ENCODE measurements at regions not wholly inside any gene's neighbourhood (a gene's known extent, or its start where the extent isn't known, plus 50 kb on each side); places are given as distances from the start of the nearest gene placed in this dataset.
A peak's percentile ranks its signal among the peaks of the same experiment; 100 is the strongest.

DNA sequence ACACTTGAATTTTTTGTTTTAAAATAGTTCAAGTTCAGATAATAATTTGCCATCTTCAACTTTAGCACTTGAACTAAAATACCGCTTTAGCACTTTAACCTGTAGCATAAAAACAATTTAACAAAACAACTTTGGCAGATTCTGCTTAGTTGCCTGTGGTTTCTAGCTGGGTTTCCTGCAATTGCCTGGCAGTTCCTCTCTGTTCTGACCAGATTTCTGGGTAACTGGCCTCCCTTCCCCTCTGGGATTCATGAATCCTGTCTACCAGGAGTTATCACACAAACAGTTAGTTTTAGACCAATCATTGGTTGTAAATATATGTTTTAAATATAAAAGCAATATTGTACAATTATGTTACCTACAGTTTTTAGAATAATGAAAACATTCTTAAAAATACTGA is 89.8 kb upstream of the HDAC9 start:
- no peak overlapping the region for H3K4me2 ChIP-seq (ENCODE audit: low read length)
- no peaks in the 10 kb centered on the region for H3K9me2 ChIP-seq (replicated peaks; ENCODE audit: low read length)
- no peaks in the 10 kb centered on the region for H3K79me2 ChIP-seq (ENCODE audit: low read length)
- no TSS peak for BruUV-seq (replicated peaks)
- TF ChIP-seq, protein P1, sequence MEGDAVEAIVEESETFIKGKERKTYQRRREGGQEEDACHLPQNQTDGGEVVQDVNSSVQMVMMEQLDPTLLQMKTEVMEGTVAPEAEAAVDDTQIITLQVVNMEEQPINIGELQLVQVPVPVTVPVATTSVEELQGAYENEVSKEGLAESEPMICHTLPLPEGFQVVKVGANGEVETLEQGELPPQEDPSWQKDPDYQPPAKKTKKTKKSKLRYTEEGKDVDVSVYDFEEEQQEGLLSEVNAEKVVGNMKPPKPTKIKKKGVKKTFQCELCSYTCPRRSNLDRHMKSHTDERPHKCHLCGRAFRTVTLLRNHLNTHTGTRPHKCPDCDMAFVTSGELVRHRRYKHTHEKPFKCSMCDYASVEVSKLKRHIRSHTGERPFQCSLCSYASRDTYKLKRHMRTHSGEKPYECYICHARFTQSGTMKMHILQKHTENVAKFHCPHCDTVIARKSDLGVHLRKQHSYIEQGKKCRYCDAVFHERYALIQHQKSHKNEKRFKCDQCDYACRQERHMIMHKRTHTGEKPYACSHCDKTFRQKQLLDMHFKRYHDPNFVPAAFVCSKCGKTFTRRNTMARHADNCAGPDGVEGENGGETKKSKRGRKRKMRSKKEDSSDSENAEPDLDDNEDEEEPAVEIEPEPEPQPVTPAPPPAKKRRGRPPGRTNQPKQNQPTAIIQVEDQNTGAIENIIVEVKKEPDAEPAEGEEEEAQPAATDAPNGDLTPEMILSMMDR (conservative IDR thresholded peaks at IDR 0.05; ENCODE audit: low read depth, low read length): no peak
- TF ChIP-seq EZH2phosphoT487 (IDR thresholded peaks at IDR 0.05; ENCODE audit: borderline replicate concordance, low read length): no peak
- TF ChIP-seq EZH2 (IDR thresholded peaks at IDR 0.05; ENCODE audit: low read length, unreplicated experiment): no peak
- no peaks in the 10 kb centered on the region for H3K36me3 ChIP-seq (ENCODE audit: low read depth, low read length)
- no peak overlapping the region for H3K4me3 ChIP-seq (ENCODE audit: low read length)
- no peak overlapping the region for H2AFZ ChIP-seq (ENCODE audit: low read length)
- CTCF ChIA-PET: no interaction called here
- no peaks in the 10 kb centered on the region for H3K9me3 ChIP-seq (ENCODE audit: low read length)
- H3K27me3 ChIP-seq (ENCODE audit: low read length): no peaks in the 10 kb centered on the region
- no peaks in the 10 kb centered on the region for H3F3A ChIP-seq (ENCODE audit: low read length, unreplicated experiment)
- no peaks in the 10 kb centered on the region for H4K20me1 ChIP-seq (ENCODE audit: low read length)
- no peak overlapping the region for H3K9ac ChIP-seq (ENCODE audit: low read length)
- DNase-seq (no peak), ATAC-seq (no peak)
- no peak overlapping the region for H3K27ac ChIP-seq (ENCODE audit: low read length)
- peaks cover 43% of the 10 kb centered on the region for H3K4me1 ChIP-seq (ENCODE audit: insufficient read depth, low read length)
- POLR2A ChIA-PET (ENCODE audit: unreplicated experiment): no interaction called here
- intact Hi-C loops (cut with micrococcal nuclease): no loop called here

GRCh38 chr7:18407385-18407784 is 88.2 kb upstream of the HDAC9 start:
- H3K27ac ChIP-seq (ENCODE audit: low read length): no peak overlapping the region
- no peaks in the 10 kb centered on the region for H3K27me3 ChIP-seq (ENCODE audit: low read length)
- DNase-seq: peak; percentile 61
- H4K20me1 ChIP-seq (ENCODE audit: low read length): no peaks in the 10 kb centered on the region
- no peak overlapping the region for H3K9ac ChIP-seq (ENCODE audit: low read length)
- peaks cover 38% of the 10 kb centered on the region for H3K4me1 ChIP-seq (ENCODE audit: insufficient read depth, low read length)
- H3K79me2 ChIP-seq (ENCODE audit: low read length): no peaks in the 10 kb centered on the region
- TF ChIP-seq, protein P1 (conservative IDR thresholded peaks at IDR 0.05; ENCODE audit: low read depth, low read length): no peak
- TF ChIP-seq EZH2phosphoT487 (IDR thresholded peaks at IDR 0.05; ENCODE audit: borderline replicate concordance, low read length) (no peak), EZH2 (IDR thresholded peaks at IDR 0.05; ENCODE audit: low read length, unreplicated experiment) (no peak)
- peak overlapping the region; percentile 42; the same call in 1 of the 2 replicates for H2AFZ ChIP-seq (ENCODE audit: low read length)
- 0 out of 2 replicates have a peak overlapping the region, but pooled peaks have one; percentile 3 for H3K4me2 ChIP-seq (ENCODE audit: low read length)
- no peaks in the 10 kb centered on the region for H3K9me3 ChIP-seq (ENCODE audit: low read length)
- H3F3A ChIP-seq (ENCODE audit: low read length, unreplicated experiment): no peaks in the 10 kb centered on the region
- no peak overlapping the region for H3K4me3 ChIP-seq (ENCODE audit: low read length)
- ATAC-seq: no peak
- CTCF ChIA-PET: interaction anchor here (0.7 kb wide), 1 partner anchor 113 kb away, joined by 3 read pairs; no protein-coding TSS in a partner anchor
- no TSS peak for BruUV-seq (replicated peaks)
- intact Hi-C loops (cut with micrococcal nuclease): loop anchor here (1.0 kb wide), 1 partner anchor 141 kb away; no protein-coding TSS in a partner anchor
- H3K36me3 ChIP-seq (ENCODE audit: low read depth, low read length): no peaks in the 10 kb centered on the region
- no peaks in the 10 kb centered on the region for H3K9me2 ChIP-seq (replicated peaks; ENCODE audit: low read length)
- POLR2A ChIA-PET (ENCODE audit: unreplicated experiment): interaction anchor here (0.6 to 1.3 kb wide), 2 partner anchors 101 to 145 kb away, joined by 4 read pairs; no protein-coding TSS in a partner anchor

DNA sequence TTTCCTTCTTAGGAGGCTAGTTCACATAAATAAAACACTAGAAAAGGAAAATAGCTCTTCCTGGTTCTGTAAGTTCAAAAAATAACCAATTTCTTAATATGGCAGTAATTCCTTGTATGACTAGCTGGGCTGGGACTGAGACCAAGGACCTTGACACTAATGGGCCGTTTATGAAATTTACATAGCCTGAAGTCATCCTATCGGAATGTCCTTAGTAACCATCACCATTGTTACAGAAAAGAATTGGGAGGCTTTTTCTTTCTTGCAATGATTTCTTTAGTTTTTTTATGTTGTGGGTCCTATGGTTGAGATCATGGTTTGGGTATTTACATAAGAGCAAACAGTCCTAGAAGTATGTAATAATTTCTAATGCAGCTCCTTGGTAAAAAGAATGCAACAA is 87.1 kb upstream of the HDAC9 start:
- ATAC-seq: peak; percentile 98
- ChIA-PET POLR2A (ENCODE audit: unreplicated experiment) (interaction anchor here (0.5 to 1.3 kb wide), 3 partner anchors 100 to 1042 kb away, joined by 4 to 5 read pairs (median 4); no protein-coding TSS in a partner anchor), CTCF (no interaction called here)
- peak; percentile 86 for DNase-seq
- Histone ChIP-seq H3K79me2 (ENCODE audit: low read length) (no peaks in the 10 kb centered on the region), H3K4me1 (ENCODE audit: insufficient read depth, low read length) (peaks cover 27% of the 10 kb centered on the region), H3K27me3 (ENCODE audit: low read length) (no peaks in the 10 kb centered on the region), H3K36me3 (ENCODE audit: low read depth, low read length) (no peaks in the 10 kb centered on the region), H3K9ac (ENCODE audit: low read length) (no peak overlapping the region), H3K4me3 (ENCODE audit: low read length) (no peak overlapping the region), H3K4me2 (ENCODE audit: low read length) (peak overlapping the region; percentile 55), H2AFZ (ENCODE audit: low read length) (peak overlapping the region; percentile 38; the same call in 1 of the 2 replicates), H3F3A (ENCODE audit: low read length, unreplicated experiment) (no peaks in the 10 kb centered on the region), H3K27ac (ENCODE audit: low read length) (peak overlapping the region; percentile 49), H4K20me1 (ENCODE audit: low read length) (no peaks in the 10 kb centered on the region), H3K9me2 (replicated peaks; ENCODE audit: low read length) (no peaks in the 10 kb centered on the region), H3K9me3 (ENCODE audit: low read length) (no peaks in the 10 kb centered on the region)
- intact Hi-C loops (cut with micrococcal nuclease): loop anchor here (2.0 kb wide), 3 partner anchors 14 to 52 kb away; no protein-coding TSS in a partner anchor
- no TSS peak for BruUV-seq (replicated peaks)
- no peak for TF ChIP-seq EZH2phosphoT487 (IDR thresholded peaks at IDR 0.05; ENCODE audit: borderline replicate concordance, low read length)
